ENCODE measurements at regions not wholly inside any gene's neighbourhood (a gene's known extent, or its start where the extent isn't known, plus 50 kb on each side); places are given as distances from the start of the nearest gene placed in this dataset.

DNA sequence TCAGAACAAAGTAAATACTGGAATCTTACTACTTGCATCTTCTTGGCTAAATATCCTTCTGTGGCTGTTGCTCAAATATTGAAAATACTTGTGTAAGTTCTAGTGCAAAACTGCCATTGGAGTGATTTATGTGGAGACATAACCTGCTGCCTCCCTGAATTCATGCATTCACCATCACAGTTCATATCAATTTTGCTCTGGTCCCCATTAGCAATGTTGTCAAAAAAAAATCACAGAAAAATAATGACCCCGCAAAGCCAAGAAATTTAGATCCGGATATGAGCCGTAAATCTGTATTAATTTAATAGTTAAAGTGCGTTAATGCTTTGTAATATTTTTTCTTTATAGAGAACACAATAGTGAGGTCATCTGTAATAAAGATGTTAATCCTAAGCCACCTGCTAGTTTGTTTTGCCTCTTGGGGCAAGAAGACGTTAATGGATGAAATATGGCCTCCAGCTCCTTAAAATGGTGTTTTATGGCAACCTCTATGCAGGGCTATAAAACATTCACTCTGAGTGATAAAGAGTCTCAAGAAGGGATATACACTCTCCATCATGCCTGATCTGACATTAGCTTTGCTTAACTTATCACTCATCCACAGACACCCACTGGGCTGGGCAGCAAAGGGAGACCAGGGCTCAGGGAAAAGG, 255.9 kb downstream of the INSC start:
- H3K4me3 ChIP-seq: no peak overlapping the region
- peaks cover 0 to 6% of the 10 kb centered on the region in 2 donors for H3K27me3 ChIP-seq
- no peaks in the 10 kb centered on the region for H3K9me3 ChIP-seq
- no peaks in the 10 kb centered on the region for H3K36me3 ChIP-seq
- intact Hi-C loops (cut with DNase I; ENCODE audit: low total_unique reads): no loop called here
- H3K4me1 ChIP-seq: no peaks in the 10 kb centered on the region
- no peak for TF ChIP-seq POLR2A (IDR thresholded peaks at IDR 0.05)
- TF ChIP-seq POLR2AphosphoS5 (IDR thresholded peaks at IDR 0.05): no peak
- TF ChIP-seq, protein P1, sequence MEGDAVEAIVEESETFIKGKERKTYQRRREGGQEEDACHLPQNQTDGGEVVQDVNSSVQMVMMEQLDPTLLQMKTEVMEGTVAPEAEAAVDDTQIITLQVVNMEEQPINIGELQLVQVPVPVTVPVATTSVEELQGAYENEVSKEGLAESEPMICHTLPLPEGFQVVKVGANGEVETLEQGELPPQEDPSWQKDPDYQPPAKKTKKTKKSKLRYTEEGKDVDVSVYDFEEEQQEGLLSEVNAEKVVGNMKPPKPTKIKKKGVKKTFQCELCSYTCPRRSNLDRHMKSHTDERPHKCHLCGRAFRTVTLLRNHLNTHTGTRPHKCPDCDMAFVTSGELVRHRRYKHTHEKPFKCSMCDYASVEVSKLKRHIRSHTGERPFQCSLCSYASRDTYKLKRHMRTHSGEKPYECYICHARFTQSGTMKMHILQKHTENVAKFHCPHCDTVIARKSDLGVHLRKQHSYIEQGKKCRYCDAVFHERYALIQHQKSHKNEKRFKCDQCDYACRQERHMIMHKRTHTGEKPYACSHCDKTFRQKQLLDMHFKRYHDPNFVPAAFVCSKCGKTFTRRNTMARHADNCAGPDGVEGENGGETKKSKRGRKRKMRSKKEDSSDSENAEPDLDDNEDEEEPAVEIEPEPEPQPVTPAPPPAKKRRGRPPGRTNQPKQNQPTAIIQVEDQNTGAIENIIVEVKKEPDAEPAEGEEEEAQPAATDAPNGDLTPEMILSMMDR (IDR thresholded peaks at IDR 0.05): no peak
- no peak overlapping the region for H3K27ac ChIP-seq
- DNase-seq (ENCODE audit: low spot score in 2 of 2): no peak

DNA sequence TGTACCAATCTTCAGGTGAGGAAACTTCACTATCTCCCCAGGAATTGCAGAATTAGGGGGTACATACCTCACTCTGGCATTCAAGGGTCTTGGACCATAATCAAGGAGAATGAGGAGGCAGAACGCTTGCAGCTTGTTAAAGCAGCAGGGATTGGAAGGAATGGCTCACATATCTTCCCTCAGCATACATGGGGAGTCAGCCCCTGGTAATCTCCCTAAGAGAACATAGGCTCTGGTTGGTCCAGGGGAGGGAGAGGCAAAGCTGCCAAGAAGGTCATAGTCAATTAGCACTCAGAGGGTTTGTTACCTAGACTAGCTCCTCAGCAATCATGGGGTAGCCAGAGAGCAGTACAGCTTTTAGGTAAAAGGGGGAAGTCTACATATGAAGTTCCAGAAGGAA, 256.8 kb downstream of the INSC start:
- no peaks in the 10 kb centered on the region for H3K9me3 ChIP-seq
- H3K4me1 ChIP-seq: no peaks in the 10 kb centered on the region
- no peaks in the 10 kb centered on the region for H3K36me3 ChIP-seq
- intact Hi-C loops (cut with DNase I; ENCODE audit: low total_unique reads): no loop called here
- TF ChIP-seq, protein P1 (IDR thresholded peaks at IDR 0.05): no peak
- no peak for TF ChIP-seq POLR2AphosphoS5 (IDR thresholded peaks at IDR 0.05)
- TF ChIP-seq POLR2A (IDR thresholded peaks at IDR 0.05): no peak
- H3K4me3 ChIP-seq: no peak overlapping the region
- H3K27me3 ChIP-seq: peaks cover 0 to 6% of the 10 kb centered on the region in 2 donors
- H3K27ac ChIP-seq: no peak overlapping the region
- DNase-seq (ENCODE audit: low spot score in 2 of 2): no peak

DNA sequence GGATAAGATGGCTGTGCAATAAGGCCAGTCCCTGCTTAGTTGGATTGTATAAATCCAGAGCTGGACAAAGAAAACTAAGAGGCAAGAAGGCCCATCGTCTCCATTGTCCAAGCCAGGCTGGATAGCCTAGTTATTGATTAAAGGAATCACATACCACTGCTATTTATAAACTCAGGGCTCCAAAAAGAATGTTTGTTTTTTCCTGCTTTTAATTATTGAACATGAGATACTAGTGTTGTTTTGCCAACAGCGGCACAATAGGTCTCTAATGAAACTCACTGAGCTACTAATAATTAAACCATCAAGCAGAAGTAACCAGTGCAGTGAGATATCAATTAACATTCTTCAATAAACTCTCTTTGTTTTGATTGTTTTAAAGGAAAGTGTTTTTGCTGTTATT, 259.7 kb downstream of the INSC start:
- no peaks in the 10 kb centered on the region for H3K27me3 ChIP-seq
- H3K9me3 ChIP-seq: peaks cover 0 to 7% of the 10 kb centered on the region in 2 donors
- H3K27ac ChIP-seq: no peak overlapping the region
- TF ChIP-seq, protein P1 (IDR thresholded peaks at IDR 0.05): no peak
- no peak for TF ChIP-seq POLR2AphosphoS5 (IDR thresholded peaks at IDR 0.05)
- no peak for TF ChIP-seq POLR2A (IDR thresholded peaks at IDR 0.05)
- no peaks in the 10 kb centered on the region for H3K36me3 ChIP-seq
- intact Hi-C loops (cut with DNase I; ENCODE audit: low total_unique reads): no loop called here
- no peaks in the 10 kb centered on the region for H3K4me1 ChIP-seq
- DNase-seq (ENCODE audit: low spot score in 2 of 2): no peak
- H3K4me3 ChIP-seq: no peak overlapping the region

DNA sequence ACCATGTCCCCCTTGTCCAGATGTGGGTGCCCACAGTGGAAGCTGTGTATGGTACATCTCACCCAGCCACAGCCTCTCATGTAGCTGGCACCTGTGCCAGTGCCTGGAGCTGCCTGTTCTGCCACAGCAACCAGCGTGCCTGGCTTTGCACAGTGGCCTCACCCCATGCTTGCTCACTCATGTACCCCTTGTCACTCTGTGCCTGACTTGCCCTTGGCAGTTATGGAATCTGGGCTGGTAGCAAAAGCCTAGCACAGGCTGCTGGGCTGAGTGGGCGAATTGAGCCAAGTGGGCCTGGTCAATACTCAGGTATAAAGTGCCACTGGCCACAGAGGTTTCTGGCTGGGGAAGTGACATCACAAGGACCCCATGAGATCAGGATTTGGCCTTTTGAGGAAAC, 264.2 kb downstream of the INSC start:
- intact Hi-C loops (cut with DNase I; ENCODE audit: low total_unique reads): no loop called here
- Histone ChIP-seq H3K4me1 (no peaks in the 10 kb centered on the region), H3K36me3 (no peaks in the 10 kb centered on the region), H3K27me3 (no peaks in the 10 kb centered on the region), H3K27ac (no peak overlapping the region), H3K4me3 (no peak overlapping the region), H3K9me3 (peaks cover 0 to 7% of the 10 kb centered on the region in 2 donors)
- DNase-seq (ENCODE audit: low spot score in 2 of 2): no peak
- TF ChIP-seq POLR2AphosphoS5 (IDR thresholded peaks at IDR 0.05) (no peak), POLR2A (IDR thresholded peaks at IDR 0.05) (no peak)
- TF ChIP-seq, protein P1 (IDR thresholded peaks at IDR 0.05): no peak

DNA sequence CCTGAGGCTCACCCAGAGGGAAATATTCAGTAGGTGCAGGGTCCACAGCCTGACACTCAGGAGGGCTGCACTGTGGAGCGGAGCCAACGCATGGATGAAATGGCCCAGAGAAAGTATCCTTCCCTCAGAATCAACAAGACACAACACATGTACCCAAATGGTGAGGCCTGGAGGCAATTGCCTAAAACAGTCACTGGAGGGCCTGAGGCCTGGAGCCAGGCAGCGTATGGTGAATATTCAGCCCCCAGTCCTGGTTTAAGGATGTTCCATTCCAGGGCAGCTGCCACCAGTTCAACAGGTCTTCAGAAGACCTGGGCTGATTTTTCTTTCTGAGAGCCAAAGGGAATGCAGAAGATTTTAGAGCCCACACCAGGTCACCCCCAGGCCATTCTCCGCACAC, 264.8 kb downstream of the INSC start:
- H3K4me1 ChIP-seq: no peaks in the 10 kb centered on the region
- TF ChIP-seq, protein P1 (IDR thresholded peaks at IDR 0.05): no peak
- TF ChIP-seq POLR2A (IDR thresholded peaks at IDR 0.05): no peak
- no peak for TF ChIP-seq POLR2AphosphoS5 (IDR thresholded peaks at IDR 0.05)
- no peak overlapping the region for H3K4me3 ChIP-seq
- H3K36me3 ChIP-seq: no peaks in the 10 kb centered on the region
- intact Hi-C loops (cut with DNase I; ENCODE audit: low total_unique reads): no loop called here
- no peaks in the 10 kb centered on the region for H3K27me3 ChIP-seq
- no peak overlapping the region for H3K27ac ChIP-seq
- no peak for DNase-seq (ENCODE audit: low spot score in 2 of 2)
- H3K9me3 ChIP-seq: peaks cover 0 to 7% of the 10 kb centered on the region in 2 donors

Data from breast epithelium (tissue), 4 donors.